K562 (cell line): ENCODE measurements at regions not wholly inside any gene's neighbourhood (a gene's known extent, or its start where the extent isn't known, plus 50 kb on each side); places are given as distances from the start of the nearest gene placed in this dataset.

Experiments
- ATAC-seq: fragments of 200-7000 bp; cut with Tn5 transposase; 3 replicates; pipeline ENCODE4 v1.9.1; 2020; ENCODE audit warnings: moderate library complexity
- BruUV-seq: library from RNA; stranded (reverse); fragments of 400-500 nt; replicated peaks from 2 replicates; lab custom pipeline; 2021; lab: Mats Ljungman, UMichigan
- CTCF ChIA-PET: fragments of 300-600 bp; formaldehyde crosslinking; extraction: SDS; loops from one replicate; lab custom pipeline; 2021; ENCODE audit warnings: low intra/inter-chr PET ratio; lab: Yijun Ruan, JAX
- POLR2A ChIA-PET: fragments of 300-600, 350-650 bp; sonication (Branson Sonifier 250); formaldehyde crosslinking; extraction: SDS; loops from one replicate; lab custom pipeline; 2021; ENCODE audit warnings: antibody characterized with exemption, inconsistent platforms; lab: Yijun Ruan, JAX
- DNase-seq, 4 experiments: peaks; one replicate each; pipeline versions ENCODE4 v3.0.0 to v3.0.0-alpha.2; 2011 to 2018; ENCODE audit warnings: low spot score in 3 of 4, mixed read lengths in 3 of 4; ENCODE audit errors: extremely low read depth in 1 of 4
- FAIRE-seq: peaks from 2 replicates; lab custom pipeline; 2011; peaks lifted over from hg19 to GRCh38; lab: Jason Lieb, UNC
- H2AFZ ChIP-seq: 2 replicates; pipeline ENCODE4 v1.6.0; 2011; ENCODE audit warnings: low read depth, low read length, control low read depth, inconsistent platforms
- H3K27ac ChIP-seq: fragments of 200-600 bp; 3 replicates; pipeline ENCODE4 v1.8.0; 2011; ENCODE audit warnings: low read depth, mild to moderate bottlenecking, control low read depth, inconsistent platforms, low read length, moderate library complexity, mixed read lengths; ENCODE audit errors: extremely low read depth
- H3K27me3 ChIP-seq, 2 experiments: fragments of 300-600 bp in 1 of 2; 2 replicates in 1 of 2; 3 replicates in 1 of 2; pipeline versions ENCODE4 v1.6.0 to v1.8.0; 2011; ENCODE audit warnings: inconsistent platforms in 2 of 2, low read length in 2 of 2, mild to moderate bottlenecking in 1 of 2, mixed read lengths in 1 of 2, moderate library complexity in 1 of 2; ENCODE audit not compliant: control insufficient read depth in 2 of 2, insufficient read depth in 2 of 2
- H3K36me3 ChIP-seq: fragments of 300-600 bp; 3 replicates; pipeline ENCODE4 v1.8.0; 2011; ENCODE audit warnings: mild to moderate bottlenecking, low read length, inconsistent platforms; ENCODE audit not compliant: control insufficient read depth, insufficient read depth
- H3K4me1 ChIP-seq, 2 experiments: fragments of 200-600 bp in 1 of 2; replicated peaks in 1 of 2; 2 replicates in 1 of 2; 3 replicates in 1 of 2; pipeline versions ENCODE4 v1.5.1 to v1.8.0; 2011; ENCODE audit warnings: inconsistent platforms in 2 of 2, low read length in 2 of 2, mild to moderate bottlenecking in 1 of 2, mixed read lengths in 1 of 2, moderate library complexity in 1 of 2; ENCODE audit not compliant: control insufficient read depth in 2 of 2, insufficient read depth in 2 of 2
- H3K4me2 ChIP-seq: 2 replicates; pipeline ENCODE4 v1.6.1; 2011; ENCODE audit warnings: low read length, control low read depth, inconsistent platforms, mixed read lengths; ENCODE audit not compliant: insufficient read depth
- H3K4me3 ChIP-seq: fragments of 200-600 bp; sonication (generic), shearing (Covaris generic); 2 replicates; pipeline ENCODE4 v1.5.1; 2016; ENCODE audit warnings: control low read depth, inconsistent platforms
- H3K79me2 ChIP-seq: fragments of 200-600 bp; 3 replicates; pipeline ENCODE4 v1.8.0; 2011; ENCODE audit warnings: low read length, inconsistent platforms; ENCODE audit not compliant: control insufficient read depth, insufficient read depth
- H3K9ac ChIP-seq, 2 experiments: 2 replicates each; pipeline versions ENCODE4 v1.6.0 to v1.6.1; 2011; ENCODE audit warnings: low read depth in 2 of 2, low read length in 2 of 2, control low read depth in 1 of 2, inconsistent platforms in 1 of 2, mild to moderate bottlenecking in 1 of 2, mixed read lengths in 1 of 2; ENCODE audit not compliant: insufficient read depth in 1 of 2
- H3K9me1 ChIP-seq: one replicate; pipeline ENCODE4 v1.6.0; 2011; ENCODE audit warnings: inconsistent platforms, mild to moderate bottlenecking, low read length, moderate library complexity; ENCODE audit not compliant: control insufficient read depth, insufficient read depth
- H3K9me3 ChIP-seq: replicated peaks from 2 replicates; pipeline ENCODE4 v1.5.1; 2011; ENCODE audit warnings: low read depth, low read length, inconsistent platforms; ENCODE audit not compliant: control insufficient read depth, insufficient read depth
- H4K20me1 ChIP-seq: replicated peaks from 2 replicates; pipeline ENCODE4 v1.6.1; 2011; ENCODE audit warnings: low read length, inconsistent platforms, mixed read lengths; ENCODE audit not compliant: control insufficient read depth, insufficient read depth
- ARID1B ChIP-seq: fragments of 450-650 bp; IDR thresholded peaks from 2 replicates; pipeline ENCODE4 v1.6.1; 2016; ENCODE audit warnings: antibody characterized with exemption, mild to moderate bottlenecking, inconsistent platforms
- CBFA2T3 ChIP-seq: fragments of 450-650 bp; IDR thresholded peaks from 2 replicates; pipeline ENCODE4 v1.6.1; 2017
- CC2D1A ChIP-seq: fragments of 450-650 bp; IDR thresholded peaks from 2 replicates; pipeline ENCODE4 v1.6.1; 2017; ENCODE audit warnings: mild to moderate bottlenecking
- CCNT2 ChIP-seq: IDR thresholded peaks from 2 replicates; pipeline ENCODE4 v1.6.1; 2011; ENCODE audit warnings: borderline replicate concordance, low read depth, mild to moderate bottlenecking, moderate library complexity, mixed read lengths, low read length; ENCODE audit not compliant: insufficient read length; ENCODE audit errors: extremely low read depth
- EP300 ChIP-seq: IDR thresholded peaks from 2 replicates; pipeline ENCODE4 v1.6.1; 2012; ENCODE audit warnings: low read length, improper control_type of control experiment
- ETV1 ChIP-seq: fragments of 450-650 bp; conservative IDR thresholded peaks from 2 replicates; pipeline ENCODE4 v1.6.1; 2016; ENCODE audit warnings: missing genetic modification characterization, control low read depth, low read depth, missing compliant biosample characterization
- KAT7 ChIP-seq: sonication (generic); formaldehyde crosslinking; IDR thresholded peaks from 2 replicates; pipeline ENCODE4 v1.8.0; 2022; ENCODE audit warnings: missing genetic modification reagents, mild to moderate bottlenecking, borderline replicate concordance
- POLR2AphosphoS5 ChIP-seq: IDR thresholded peaks from 2 replicates; pipeline ENCODE4 v1.6.1; 2011; ENCODE audit warnings: mild to moderate bottlenecking, low read depth, low read length, moderate library complexity; ENCODE audit not compliant: control insufficient read depth, insufficient read depth
- SMARCA4 ChIP-seq: fragments of 450-650 bp; IDR thresholded peaks from 2 replicates; pipeline ENCODE4 v1.6.1; 2016
- ZNF24 ChIP-seq: fragments of 450-650 bp; IDR thresholded peaks from 2 replicates; pipeline ENCODE4 v1.6.1; 2016
- ZNF263 ChIP-seq: sonication (generic); formaldehyde crosslinking; IDR thresholded peaks from 2 replicates; pipeline ENCODE4 v1.8.0; 2022; ENCODE audit warnings: mild to moderate bottlenecking, missing genetic modification reagents, borderline replicate concordance
- ZNF695 ChIP-seq: fragments of 450-650 bp; formaldehyde crosslinking; IDR thresholded peaks from 2 replicates; pipeline ENCODE4 v1.4.0; 2020; ENCODE audit warnings: mild to moderate bottlenecking, moderate library complexity
- WGBS: fragments of 100-300 bp; shearing (Covaris generic); methylation state at CpG from one replicate; pipeline ENCODE4 v1.1.6; 2016; ENCODE audit warnings: low coverage, mixed read lengths; ENCODE audit not compliant: insufficient coverage; ENCODE audit errors: missing lambda C conversion rate; 5-methylcytosine and 5-hydroxymethylcytosine counted together
- in situ Hi-C: fragments of 300-500 bp; cut with MboI; formaldehyde crosslinking; loops from 4 replicates; pipeline ENCODE4 v1.15.0; 2018; ENCODE audit warnings: inconsistent platforms, mixed read lengths
- intact Hi-C: fragments of 100-400 bp; cut with micrococcal nuclease; formaldehyde crosslinking; loops from 2 replicates; pipeline ENCODE4 v1.14.2; 2022

- Histone ChIP-seq H3K79me2 (no peaks in the 10 kb centered on the region), H3K27me3 (no peaks in the 10 kb centered on the region), H3K9ac (no peak overlapping the region), H3K9me1 (no peaks in the 10 kb centered on the region), H3K9me3 (0 out of 2 replicates have a peak, but pooled peaks cover 4% of the 10 kb centered on the region), H3K4me1 (peaks cover 5 to 10% of the 10 kb centered on the region in 2 experiments; a peak in 4 of 5 replicates), H4K20me1 (no peaks in the 10 kb centered on the region), H2AFZ (peak overlapping the region; percentile 74), H3K27ac (no peak overlapping the region), H3K4me2 (no peak overlapping the region), H3K4me3 (no peak overlapping the region), H3K36me3 (no peaks in the 10 kb centered on the region)
- no peak for FAIRE-seq
- peak; percentile 28; the same call in 2 of the 3 replicates for ATAC-seq
- 22% methylated on average over 2 of the region's 2 CpGs for WGBS
- ChIA-PET POLR2A (no interaction called here), CTCF (no interaction called here)
- intact Hi-C loops = no loop called here
- BruUV-seq = no TSS peak
- DNase-seq = peak in 1 of 4 experiments; percentile 20
- TF ChIP-seq EP300 = peak; percentile 29; the same call in 1 of the 2 replicates
- TF ChIP-seq SMARCA4 = 0 out of 2 replicates have a peak, but pooled peaks have one; percentile 18
- no peak for TF ChIP-seq POLR2AphosphoS5
- peak; percentile 33; the same call in 1 of the 2 replicates for TF ChIP-seq ARID1B
- TF ChIP-seq ZNF24 = 0 out of 2 replicates have a peak, but pooled peaks have one; percentile 16
- peak; percentile 42 for TF ChIP-seq ETV1 (tag)
- peak; percentile 22; the same call in 1 of the 2 replicates for TF ChIP-seq CBFA2T3
- TF ChIP-seq ZNF695 (CRISPR knock-in tag) = no peak
- in situ Hi-C loops = no loop called here
Measured at GRCh38 chr1:99594205-99594604, 51.7 kb upstream of the PALMD start.

- no peak overlapping the region for H3K4me3 ChIP-seq
- no peaks in the 10 kb centered on the region for H3K9me1 ChIP-seq
- no TSS peak for BruUV-seq
- intact Hi-C loops (loop anchor here (5.0 kb wide), 1 partner anchor 98 kb away; no protein-coding TSS in a partner anchor), in situ Hi-C loops (no loop called here)
- ChIA-PET POLR2A (no interaction called here), CTCF (no interaction called here)
- no peaks in the 10 kb centered on the region for H3K36me3 ChIP-seq
- no peaks in the 10 kb centered on the region for H3K27me3 ChIP-seq
- H3K4me2 ChIP-seq = no peak overlapping the region
- H3K9me3 ChIP-seq = 0 out of 2 replicates have a peak, but pooled peaks cover 4% of the 10 kb centered on the region
- DNase-seq (no peak), ATAC-seq (no peak)
- no peaks in the 10 kb centered on the region for H3K79me2 ChIP-seq
- peaks cover 6 to 18% of the 10 kb centered on the region in 2 experiments; a peak in 4 of 5 replicates for H3K4me1 ChIP-seq
- H2AFZ ChIP-seq = peak overlapping the region; percentile 37; the same call in 1 of the 2 replicates
- H4K20me1 ChIP-seq = no peaks in the 10 kb centered on the region
- no peak overlapping the region for H3K9ac ChIP-seq
- no peak overlapping the region for H3K27ac ChIP-seq
- TF ChIP-seq CCNT2 = no peak
- no peak for TF ChIP-seq KAT7 (CRISPR knock-in tag)
- TF ChIP-seq CC2D1A = no peak
- TF ChIP-seq ARID1B = no peak
- TF ChIP-seq ZNF263 = no peak
- TF ChIP-seq, all 486 proteins: peak for 0
- FAIRE-seq = no peak
Measured at GRCh38 chr1:99595041-99595440, 50.9 kb upstream of the PALMD start.
